ENCODE measurements at regions not wholly inside any gene's neighbourhood (a gene's known extent, or its start where the extent isn't known, plus 50 kb on each side); places are given as distances from the start of the nearest gene placed in this dataset.

DNA sequence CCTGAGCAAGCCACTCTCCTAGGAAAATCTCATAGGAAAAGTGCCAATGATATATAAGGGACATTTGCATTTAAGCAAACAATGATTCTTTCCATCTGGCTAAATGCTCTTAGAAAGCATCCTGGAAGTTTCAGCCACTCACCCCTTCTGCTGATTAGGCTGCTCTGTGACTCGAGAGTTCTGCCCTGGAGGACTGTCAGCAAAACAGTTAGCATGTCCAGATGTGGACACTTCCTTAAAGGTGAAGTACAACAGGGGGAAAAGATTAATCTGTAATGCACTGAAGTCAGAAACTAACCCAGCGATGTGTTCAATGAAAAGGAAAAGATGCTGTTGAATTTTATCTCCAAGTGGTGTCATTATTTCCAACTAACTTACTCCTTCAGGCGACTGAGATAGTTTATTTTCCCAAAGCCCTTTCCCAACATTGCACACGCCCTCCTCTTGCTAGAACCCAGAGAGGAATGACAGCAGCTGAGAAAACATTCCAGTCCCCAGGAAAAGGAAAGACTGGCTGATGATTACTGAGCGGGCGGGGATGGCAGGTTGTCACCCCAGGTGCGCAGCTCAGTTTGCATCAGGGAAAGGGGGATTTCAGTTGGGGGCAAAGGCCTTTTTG, 214.0 kb downstream of the SS18 start:
- Histone ChIP-seq H3K4me3 (no peak overlapping the region), H3K4me1 (peaks cover 7% of the 10 kb centered on the region), H3K36me3 (no peaks in the 10 kb centered on the region), H3K9me3 (replicated peaks) (peaks cover 9% of the 10 kb centered on the region), H3K27ac (replicated peaks) (no peak overlapping the region), H3K27me3 (ENCODE audit: low read depth) (peaks cover 27% of the 10 kb centered on the region)
- DNase-seq, result no peak
- intact Hi-C loops (cut with micrococcal nuclease), result no loop called here
- TF ChIP-seq, protein P1, sequence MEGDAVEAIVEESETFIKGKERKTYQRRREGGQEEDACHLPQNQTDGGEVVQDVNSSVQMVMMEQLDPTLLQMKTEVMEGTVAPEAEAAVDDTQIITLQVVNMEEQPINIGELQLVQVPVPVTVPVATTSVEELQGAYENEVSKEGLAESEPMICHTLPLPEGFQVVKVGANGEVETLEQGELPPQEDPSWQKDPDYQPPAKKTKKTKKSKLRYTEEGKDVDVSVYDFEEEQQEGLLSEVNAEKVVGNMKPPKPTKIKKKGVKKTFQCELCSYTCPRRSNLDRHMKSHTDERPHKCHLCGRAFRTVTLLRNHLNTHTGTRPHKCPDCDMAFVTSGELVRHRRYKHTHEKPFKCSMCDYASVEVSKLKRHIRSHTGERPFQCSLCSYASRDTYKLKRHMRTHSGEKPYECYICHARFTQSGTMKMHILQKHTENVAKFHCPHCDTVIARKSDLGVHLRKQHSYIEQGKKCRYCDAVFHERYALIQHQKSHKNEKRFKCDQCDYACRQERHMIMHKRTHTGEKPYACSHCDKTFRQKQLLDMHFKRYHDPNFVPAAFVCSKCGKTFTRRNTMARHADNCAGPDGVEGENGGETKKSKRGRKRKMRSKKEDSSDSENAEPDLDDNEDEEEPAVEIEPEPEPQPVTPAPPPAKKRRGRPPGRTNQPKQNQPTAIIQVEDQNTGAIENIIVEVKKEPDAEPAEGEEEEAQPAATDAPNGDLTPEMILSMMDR (IDR thresholded peaks at IDR 0.05; ENCODE audit: borderline replicate concordance), result no peak

DNA sequence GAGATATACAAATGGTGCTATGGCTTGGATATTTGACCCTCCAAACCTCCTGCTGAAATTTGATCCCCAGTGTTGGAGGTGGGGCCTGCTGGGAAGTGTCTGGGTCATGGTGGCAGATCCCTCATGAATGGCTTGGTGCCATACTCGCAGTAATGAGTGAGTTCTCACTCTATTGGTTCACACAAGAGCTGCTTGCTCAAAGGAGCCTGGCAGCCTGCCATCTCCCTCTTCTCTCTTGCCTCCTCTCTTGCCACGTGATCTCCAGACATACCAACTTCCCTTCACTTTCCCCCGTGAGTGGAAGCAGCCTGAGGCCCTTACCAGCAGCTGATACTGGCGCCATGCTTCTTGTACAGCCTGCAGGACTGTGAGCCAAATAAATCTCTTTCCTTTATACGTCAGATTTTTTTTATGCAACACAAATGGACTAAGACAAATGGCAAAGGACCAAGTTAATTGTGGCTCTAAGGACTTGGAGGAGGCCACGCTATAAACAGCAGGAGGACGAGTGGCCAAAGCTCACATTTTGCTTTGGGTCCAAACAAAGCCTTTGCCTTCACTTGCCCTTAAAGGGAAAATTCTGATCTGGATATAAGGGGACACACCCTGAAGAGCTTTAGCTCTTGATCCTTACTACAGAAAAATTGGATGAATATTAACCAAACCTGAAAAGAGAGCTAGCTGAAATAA, 214.7 kb downstream of the SS18 start:
- no peak for DNase-seq
- Histone ChIP-seq H3K27ac (replicated peaks) (no peak overlapping the region), H3K36me3 (no peaks in the 10 kb centered on the region), H3K4me1 (peaks cover 7% of the 10 kb centered on the region), H3K27me3 (ENCODE audit: low read depth) (peaks cover 27% of the 10 kb centered on the region), H3K4me3 (no peak overlapping the region), H3K9me3 (replicated peaks) (peaks cover 9% of the 10 kb centered on the region)
- intact Hi-C loops (cut with micrococcal nuclease), result no loop called here
- TF ChIP-seq, protein P1 (IDR thresholded peaks at IDR 0.05; ENCODE audit: borderline replicate concordance), result no peak

DNA sequence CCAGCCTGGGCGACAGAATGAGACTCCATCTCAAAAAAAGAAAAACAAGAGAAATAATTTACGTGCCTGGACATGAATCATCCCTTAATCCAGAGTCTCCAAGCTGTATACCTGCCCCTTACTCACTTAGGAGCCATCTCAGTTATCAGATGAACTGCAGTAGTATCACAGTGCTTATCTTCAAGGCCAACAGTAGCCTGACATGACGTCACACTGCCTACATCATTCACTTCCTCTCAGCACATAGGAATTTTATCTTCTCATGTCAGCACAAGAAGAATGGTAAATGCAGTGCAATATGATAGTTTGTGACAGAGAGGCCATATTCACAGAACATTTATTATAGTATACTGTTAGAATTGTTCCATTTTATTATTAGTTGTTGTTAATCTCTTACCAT, 216.6 kb downstream of the SS18 start:
- Histone ChIP-seq H3K4me1 (peaks cover 7% of the 10 kb centered on the region), H3K9me3 (replicated peaks) (peaks cover 9% of the 10 kb centered on the region), H3K27me3 (ENCODE audit: low read depth) (peaks cover 31% of the 10 kb centered on the region), H3K27ac (replicated peaks) (no peak overlapping the region), H3K4me3 (no peak overlapping the region), H3K36me3 (no peaks in the 10 kb centered on the region)
- intact Hi-C loops (cut with micrococcal nuclease), result no loop called here
- TF ChIP-seq, protein P1 (IDR thresholded peaks at IDR 0.05; ENCODE audit: borderline replicate concordance), result no peak
- DNase-seq, result no peak

DNA sequence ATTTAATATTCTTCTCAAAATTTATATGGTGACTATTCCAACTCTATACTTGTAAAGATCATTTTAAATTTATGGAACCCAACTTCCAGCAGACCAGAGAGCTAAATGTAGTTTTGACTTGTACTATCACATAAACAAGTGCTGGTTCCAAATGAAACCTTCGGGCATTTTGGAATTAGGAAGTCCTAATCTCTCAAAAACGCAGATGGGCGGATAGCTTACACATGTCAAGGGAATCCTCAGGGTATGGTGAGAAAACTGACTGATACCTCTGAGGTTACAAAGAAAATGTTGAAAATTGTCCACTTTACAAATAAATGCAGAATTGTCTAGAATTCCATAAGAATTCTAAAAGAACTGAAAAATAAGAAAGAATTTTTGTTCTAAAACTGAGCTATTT, 224.1 kb downstream of the SS18 start:
- no peak overlapping the region for H3K4me3 ChIP-seq
- H3K36me3 ChIP-seq, result no peaks in the 10 kb centered on the region
- peaks cover 4% of the 10 kb centered on the region for H3K9me3 ChIP-seq (replicated peaks)
- TF ChIP-seq, protein P1 (IDR thresholded peaks at IDR 0.05; ENCODE audit: borderline replicate concordance), result no peak
- no peak for DNase-seq
- H3K27me3 ChIP-seq (ENCODE audit: low read depth), result peaks cover 15% of the 10 kb centered on the region
- H3K4me1 ChIP-seq, result no peaks in the 10 kb centered on the region
- no peak overlapping the region for H3K27ac ChIP-seq (replicated peaks)
- intact Hi-C loops (cut with micrococcal nuclease), result no loop called here

DNA sequence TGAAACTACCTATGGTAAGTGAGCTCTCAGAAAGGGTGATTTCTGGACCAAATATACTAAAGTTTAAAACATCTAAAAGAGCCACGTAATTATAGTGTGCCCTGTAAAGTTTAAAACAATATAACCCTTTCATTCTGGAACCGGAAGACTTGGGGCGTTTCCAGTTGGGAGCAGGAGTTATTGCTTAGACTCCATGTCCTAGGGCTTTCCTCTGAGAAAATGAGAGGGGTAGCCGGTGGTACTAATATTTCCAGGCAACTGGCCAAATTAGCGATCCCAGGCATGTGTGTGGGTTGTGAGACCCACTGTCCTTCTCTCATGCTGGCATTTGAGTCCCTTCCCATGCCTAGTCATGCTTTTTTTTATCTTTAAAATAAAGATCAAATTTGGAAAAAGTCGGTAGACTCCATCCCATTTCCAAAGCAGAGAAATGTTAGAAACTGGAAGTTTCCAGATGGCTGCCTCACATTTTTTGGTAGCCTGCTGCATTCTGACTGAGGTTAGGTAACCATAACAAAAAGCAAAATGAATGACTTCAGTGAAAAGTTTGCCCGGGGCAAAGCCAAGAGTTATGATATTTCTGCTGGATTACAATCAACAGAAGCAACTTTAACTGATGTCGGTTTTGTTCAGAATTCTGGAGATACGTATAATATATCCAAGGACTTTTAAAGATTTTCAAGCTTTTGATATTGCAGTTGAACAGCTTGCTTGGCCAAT, 227.4 kb downstream of the SS18 start:
- no peaks in the 10 kb centered on the region for H3K36me3 ChIP-seq
- intact Hi-C loops (cut with micrococcal nuclease), result no loop called here

More for the DNA sequence above, 227.4 kb downstream of the SS18 start:
- Histone ChIP-seq H3K4me3 (no peak overlapping the region), H3K27ac (replicated peaks) (no peak overlapping the region), H3K9me3 (replicated peaks) (peaks cover 3% of the 10 kb centered on the region), H3K4me1 (no peaks in the 10 kb centered on the region), H3K27me3 (ENCODE audit: low read depth) (peaks cover 10% of the 10 kb centered on the region)
- TF ChIP-seq, protein P1 (IDR thresholded peaks at IDR 0.05; ENCODE audit: borderline replicate concordance), result no peak
- DNase-seq, result no peak
